IPS-15b (cell line): ENCODE measurements at regions not wholly inside any gene's neighbourhood (a gene's known extent, or its start where the extent isn't known, plus 50 kb on each side); places are given as distances from the start of the nearest gene placed in this dataset.

Source experiments
- H3K27me3 ChIP-seq: one replicate; pipeline ENCODE4 v1.6.1; 2013; ENCODE audit warnings: low read length; ENCODE audit not compliant: control insufficient read depth, insufficient read depth
- H3K36me3 ChIP-seq: one replicate; pipeline ENCODE4 v1.6.1; 2013; ENCODE audit warnings: low read length; ENCODE audit not compliant: control insufficient read depth, insufficient read depth
- H3K4me1 ChIP-seq: one replicate; pipeline ENCODE4 v1.6.1; 2013; ENCODE audit warnings: mild to moderate bottlenecking, low read length; ENCODE audit not compliant: control insufficient read depth, insufficient read depth
- H3K4me3 ChIP-seq: one replicate; pipeline ENCODE4 v1.5.1; 2013; ENCODE audit warnings: low read depth, low read length
- H3K9ac ChIP-seq: one replicate; pipeline ENCODE4 v1.6.1; 2013; ENCODE audit warnings: low read depth, mild to moderate bottlenecking, low read length
- H3K9me3 ChIP-seq: one replicate; pipeline ENCODE4 v1.6.1; 2013; ENCODE audit warnings: mild to moderate bottlenecking, low read length; ENCODE audit not compliant: control insufficient read depth, insufficient read depth

DNA sequence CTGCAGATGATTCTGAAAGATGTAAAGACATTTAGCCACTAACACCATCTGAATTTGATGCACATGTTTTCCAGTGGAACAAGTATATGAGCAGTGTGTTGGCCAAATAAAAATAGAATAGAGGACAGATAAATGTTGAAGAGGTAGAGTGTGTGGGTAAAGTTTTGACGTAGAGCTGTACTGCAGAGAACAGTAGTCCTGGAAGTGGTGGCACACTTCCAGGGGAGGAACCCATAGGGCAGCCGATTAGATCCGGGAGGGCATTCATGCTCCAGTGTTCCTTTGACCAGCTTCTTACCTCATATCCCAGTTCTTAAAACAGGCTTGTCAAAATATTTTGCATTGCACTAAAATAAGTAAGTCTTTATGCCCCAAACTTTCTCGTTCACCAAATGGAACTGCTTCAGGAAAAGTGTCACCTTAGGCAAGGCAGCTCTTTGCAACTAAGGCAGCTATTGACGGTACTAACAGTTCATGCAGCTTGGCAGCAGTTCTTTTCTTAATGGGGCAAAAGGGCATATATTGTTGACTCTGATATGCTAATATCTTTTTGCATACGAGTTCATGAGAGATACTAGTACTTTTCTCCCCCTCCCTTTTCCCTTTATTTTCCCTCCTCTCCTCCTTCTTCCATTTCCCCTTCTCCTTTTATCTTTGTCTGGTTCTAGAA lies 429.3 kb upstream of the AZI2 start:
- Histone ChIP-seq H3K36me3 (no peaks in the 10 kb centered on the region), H3K9ac (no peak overlapping the region), H3K4me1 (no peaks in the 10 kb centered on the region), H3K27me3 (no peaks in the 10 kb centered on the region), H3K9me3 (no peaks in the 10 kb centered on the region), H3K4me3 (no peak overlapping the region)

DNA sequence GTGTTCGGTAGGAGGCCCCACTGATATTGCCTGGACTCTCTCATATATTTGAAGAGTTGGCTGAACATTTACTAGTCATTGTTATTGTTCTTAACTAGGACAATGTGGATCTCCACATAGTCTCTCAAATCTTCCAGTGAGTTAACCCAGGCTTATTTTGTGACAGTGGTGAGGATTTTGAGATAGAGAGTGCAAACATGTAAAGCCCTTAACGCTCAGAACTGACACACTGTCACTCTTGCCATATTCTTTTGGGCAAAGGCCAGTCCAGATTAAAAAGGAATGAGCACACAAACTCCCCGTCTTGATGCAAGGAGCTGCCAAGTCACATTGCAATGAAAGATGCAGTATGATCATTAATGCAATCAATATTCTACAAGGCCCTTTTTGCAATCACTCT lies 431.9 kb upstream of the AZI2 start:
- Histone ChIP-seq H3K27me3 (no peaks in the 10 kb centered on the region), H3K9ac (no peak overlapping the region), H3K4me1 (no peaks in the 10 kb centered on the region), H3K9me3 (no peaks in the 10 kb centered on the region), H3K4me3 (no peak overlapping the region), H3K36me3 (no peaks in the 10 kb centered on the region)

DNA sequence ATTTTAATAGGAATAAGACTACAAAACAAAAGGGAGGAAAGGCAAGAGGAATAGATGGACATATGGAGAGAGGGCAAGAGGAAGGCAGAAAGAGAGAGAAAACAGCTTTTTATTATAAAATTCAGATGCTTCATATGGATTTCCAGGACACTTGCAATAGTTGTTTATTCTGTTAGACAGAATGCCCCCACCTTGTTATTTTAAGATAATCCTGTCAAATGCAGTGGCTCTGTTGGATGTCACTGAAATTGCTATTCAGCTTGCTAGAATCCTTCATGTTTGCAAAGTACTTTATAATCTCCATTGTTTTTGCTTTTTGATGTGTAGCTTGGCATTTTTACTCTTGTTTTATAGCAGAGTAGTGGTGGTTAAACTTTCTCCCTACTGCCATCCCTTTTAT lies 432.4 kb upstream of the AZI2 start:
- no peaks in the 10 kb centered on the region for H3K9me3 ChIP-seq
- H3K4me1 ChIP-seq: no peaks in the 10 kb centered on the region
- no peaks in the 10 kb centered on the region for H3K36me3 ChIP-seq
- no peak overlapping the region for H3K9ac ChIP-seq
- no peak overlapping the region for H3K4me3 ChIP-seq
- H3K27me3 ChIP-seq: no peaks in the 10 kb centered on the region

DNA sequence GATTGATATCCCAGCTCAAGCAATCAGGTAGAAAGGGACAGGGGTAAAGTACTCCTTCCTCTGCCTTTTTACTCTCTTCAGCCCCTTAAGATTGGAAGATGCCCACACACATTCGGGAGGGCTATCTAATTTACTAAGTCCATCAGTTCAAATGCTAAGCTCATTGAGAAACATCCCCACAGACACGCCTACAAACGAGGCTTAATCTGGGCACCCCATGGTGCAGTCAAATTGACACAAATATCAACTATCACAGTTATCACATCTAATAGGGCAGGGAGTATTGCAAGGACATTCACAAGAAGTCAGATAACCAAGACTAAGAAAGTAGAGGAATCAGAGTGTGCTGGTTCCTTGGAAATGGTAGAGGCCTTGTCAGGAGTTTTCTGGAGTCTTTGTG lies 437.8 kb upstream of the AZI2 start:
- Histone ChIP-seq H3K4me3 (no peak overlapping the region), H3K9me3 (no peaks in the 10 kb centered on the region), H3K36me3 (no peaks in the 10 kb centered on the region), H3K4me1 (no peaks in the 10 kb centered on the region), H3K9ac (no peak overlapping the region), H3K27me3 (no peaks in the 10 kb centered on the region)

DNA sequence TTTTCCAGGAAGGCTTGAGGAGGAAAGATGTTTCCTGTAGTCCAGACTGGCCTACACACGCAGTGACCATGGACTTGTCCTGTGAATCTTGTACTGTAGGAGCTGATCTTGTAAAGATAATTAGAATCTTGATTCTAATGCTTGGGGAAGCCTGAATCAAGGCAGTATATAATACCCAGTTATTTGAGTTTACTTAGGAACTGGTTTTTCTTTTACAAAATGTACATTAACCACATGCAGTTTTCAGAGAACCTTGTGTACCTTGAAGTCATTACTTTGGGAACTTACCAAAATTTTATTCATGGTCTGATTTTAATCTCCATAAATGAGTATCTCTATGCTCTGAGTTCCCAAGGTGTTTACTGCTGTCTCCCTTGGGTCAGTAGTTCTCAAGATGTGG lies 439.9 kb upstream of the AZI2 start:
- no peak overlapping the region for H3K4me3 ChIP-seq
- H3K9me3 ChIP-seq: no peaks in the 10 kb centered on the region
- H3K4me1 ChIP-seq: no peaks in the 10 kb centered on the region
- H3K9ac ChIP-seq: no peak overlapping the region
- H3K36me3 ChIP-seq: no peaks in the 10 kb centered on the region
- H3K27me3 ChIP-seq: no peaks in the 10 kb centered on the region

DNA sequence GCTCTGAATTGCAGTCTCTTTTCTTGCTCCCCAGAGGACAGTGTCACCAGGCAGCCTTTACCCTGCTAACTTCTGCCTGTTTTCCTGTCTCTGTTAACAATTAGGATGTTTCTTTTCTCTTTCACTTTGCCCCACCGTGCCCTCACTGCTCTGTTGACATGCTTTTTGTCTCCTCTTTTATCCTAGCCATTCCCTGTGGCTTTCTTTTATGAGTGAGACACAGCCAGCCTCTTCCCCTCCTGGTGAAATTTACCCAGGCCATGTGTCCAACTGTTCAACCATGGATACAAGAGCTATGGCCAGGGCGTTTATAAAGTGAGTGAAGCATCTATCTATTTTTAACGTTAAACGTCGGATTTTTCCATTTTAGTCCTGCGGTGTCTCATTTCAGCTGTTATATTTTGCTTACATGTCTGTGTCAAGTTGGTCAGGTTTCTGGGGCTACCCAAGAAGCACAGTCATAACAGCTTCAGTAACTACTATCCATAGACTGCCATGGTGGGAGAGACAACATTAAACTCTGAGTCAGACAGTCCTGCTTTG lies 443.2 kb upstream of the AZI2 start:
- no peaks in the 10 kb centered on the region for H3K27me3 ChIP-seq
- H3K4me1 ChIP-seq: no peaks in the 10 kb centered on the region
- H3K36me3 ChIP-seq: no peaks in the 10 kb centered on the region
- H3K9ac ChIP-seq: no peak overlapping the region
- H3K9me3 ChIP-seq: no peaks in the 10 kb centered on the region
- no peak overlapping the region for H3K4me3 ChIP-seq

DNA sequence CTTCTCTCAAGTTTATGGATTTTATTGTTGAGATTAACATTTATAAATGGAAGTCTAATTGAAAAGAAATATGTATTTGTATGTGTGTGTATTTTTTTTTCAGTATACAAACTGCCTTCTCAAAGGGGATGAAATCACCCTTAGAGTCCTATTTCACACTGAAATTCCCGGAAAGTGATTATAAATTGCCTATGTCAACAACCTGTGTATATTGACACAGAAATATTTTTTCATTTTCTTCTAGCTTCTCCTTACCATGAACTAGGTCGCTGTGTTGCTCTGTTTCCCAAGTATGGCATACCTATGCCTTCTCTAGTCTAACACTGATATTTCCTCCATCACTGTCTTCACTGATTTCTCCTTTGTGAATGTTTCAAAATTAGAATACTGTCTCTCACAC lies 444.0 kb upstream of the AZI2 start:
- H3K9ac ChIP-seq: no peak overlapping the region
- no peaks in the 10 kb centered on the region for H3K27me3 ChIP-seq
- H3K36me3 ChIP-seq: no peaks in the 10 kb centered on the region

DNA sequence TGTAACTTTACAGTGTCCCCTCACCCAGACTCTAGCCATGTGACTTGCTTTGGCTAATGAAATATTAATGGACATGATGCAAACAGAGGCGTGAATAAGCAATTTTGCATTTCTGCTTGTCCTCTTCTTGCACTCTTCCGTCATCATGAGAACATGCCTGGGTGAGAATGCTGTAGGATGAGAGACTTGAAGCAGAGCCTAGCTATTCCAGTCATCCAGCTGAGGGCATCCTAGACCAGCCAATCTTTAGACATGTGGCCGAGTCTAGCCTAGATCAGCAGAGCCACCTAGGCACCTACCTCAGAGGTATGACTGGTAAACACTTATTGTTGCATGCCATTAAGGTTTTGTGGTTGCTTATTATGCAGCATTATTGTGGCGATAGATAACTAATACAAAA lies 450.5 kb upstream of the AZI2 start:
- H3K9ac ChIP-seq: no peak overlapping the region
- H3K4me3 ChIP-seq: no peak overlapping the region
- H3K27me3 ChIP-seq: no peaks in the 10 kb centered on the region
- H3K36me3 ChIP-seq: no peaks in the 10 kb centered on the region
- no peaks in the 10 kb centered on the region for H3K4me1 ChIP-seq
- H3K9me3 ChIP-seq: no peaks in the 10 kb centered on the region

More for the DNA sequence above, 444.0 kb upstream of the AZI2 start:
- Histone ChIP-seq H3K9me3 (no peaks in the 10 kb centered on the region), H3K4me1 (no peaks in the 10 kb centered on the region), H3K4me3 (no peak overlapping the region)

DNA sequence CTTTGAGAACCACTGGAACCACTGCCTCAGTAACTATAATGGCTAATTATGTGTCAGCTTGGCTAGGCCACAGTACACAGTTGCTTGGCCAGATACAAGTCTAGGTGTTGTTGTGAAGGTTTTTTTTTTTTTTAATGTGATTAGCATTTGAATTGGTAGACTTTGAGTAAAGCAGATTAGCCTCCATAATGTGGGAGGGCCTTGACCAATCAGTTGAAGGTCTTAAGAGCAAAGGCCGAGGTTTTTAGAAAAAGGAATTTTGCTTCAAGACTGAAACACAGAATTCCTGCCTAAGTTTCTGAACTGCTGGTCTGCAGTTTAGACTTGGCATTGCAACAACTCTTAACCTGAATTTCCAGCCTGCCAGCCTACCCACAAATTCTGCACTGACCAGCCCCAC lies 451.6 kb upstream of the AZI2 start:
- no peaks in the 10 kb centered on the region for H3K9me3 ChIP-seq
- no peaks in the 10 kb centered on the region for H3K27me3 ChIP-seq
- H3K4me3 ChIP-seq: no peak overlapping the region
- H3K4me1 ChIP-seq: no peaks in the 10 kb centered on the region
- H3K36me3 ChIP-seq: no peaks in the 10 kb centered on the region
- no peak overlapping the region for H3K9ac ChIP-seq

DNA sequence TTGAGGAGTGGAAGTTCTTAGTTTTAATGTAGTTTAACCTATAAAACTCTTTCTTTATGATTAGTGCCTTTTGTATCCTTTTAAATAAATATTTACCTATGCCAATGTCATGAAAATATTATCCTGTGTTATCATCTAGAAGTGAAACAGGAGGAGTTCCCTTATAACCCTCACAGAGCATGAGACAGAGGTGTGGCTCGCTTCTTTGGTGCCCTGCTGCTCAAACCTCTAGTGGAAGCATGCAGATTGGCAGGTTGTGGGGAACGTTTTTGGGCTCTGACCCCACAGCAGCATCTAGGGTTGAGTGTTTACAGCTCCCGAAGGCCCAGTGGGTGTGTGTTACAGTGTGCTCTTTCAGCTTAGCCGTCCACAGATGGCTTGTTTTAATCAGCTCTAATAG lies 459.4 kb upstream of the AZI2 start:
- H3K4me3 ChIP-seq: no peak overlapping the region
- no peaks in the 10 kb centered on the region for H3K4me1 ChIP-seq
- H3K36me3 ChIP-seq: no peaks in the 10 kb centered on the region
- no peak overlapping the region for H3K9ac ChIP-seq
- no peaks in the 10 kb centered on the region for H3K9me3 ChIP-seq
- no peaks in the 10 kb centered on the region for H3K27me3 ChIP-seq

DNA sequence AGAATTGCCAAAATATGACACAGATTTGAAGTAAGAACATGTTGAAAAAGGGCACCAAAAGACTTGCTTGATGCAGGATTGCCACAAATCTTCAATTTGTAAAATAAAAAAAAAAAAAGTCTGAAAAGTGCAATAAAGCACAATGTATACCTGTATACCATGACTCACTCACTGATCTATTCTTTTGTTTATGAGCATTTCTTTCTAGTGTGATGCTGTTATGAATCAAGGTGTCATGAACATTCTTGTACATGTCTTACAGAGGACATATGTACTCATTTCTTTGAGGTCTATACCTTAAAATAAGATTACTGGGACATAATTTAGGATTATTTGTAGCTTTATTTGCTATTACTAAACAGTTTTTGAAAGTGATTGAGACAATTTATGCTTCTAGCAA lies 464.9 kb upstream of the RBMS3 start:
- Histone ChIP-seq H3K4me3 (no peak overlapping the region), H3K9ac (no peak overlapping the region), H3K36me3 (no peaks in the 10 kb centered on the region), H3K9me3 (no peaks in the 10 kb centered on the region), H3K27me3 (no peaks in the 10 kb centered on the region), H3K4me1 (no peaks in the 10 kb centered on the region)

DNA sequence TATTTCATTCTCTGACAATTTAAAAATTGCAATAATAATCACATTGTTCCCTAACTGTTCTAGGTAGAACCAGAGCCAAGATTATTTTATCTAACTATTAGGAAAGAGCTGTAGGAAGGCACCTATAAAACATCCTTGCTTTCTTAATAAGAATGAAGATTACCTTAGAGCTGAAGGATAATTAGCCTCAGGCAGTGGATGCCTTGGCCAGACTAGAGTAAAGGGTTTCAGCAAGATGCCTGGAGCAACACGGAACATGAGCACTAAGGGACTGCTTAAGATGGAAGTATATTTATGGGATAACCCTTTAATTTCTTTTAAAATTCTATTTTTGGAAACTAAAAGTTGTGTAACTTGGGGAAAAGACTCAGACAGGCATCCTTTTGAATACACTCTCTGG lies 456.6 kb upstream of the RBMS3 start:
- H3K27me3 ChIP-seq: no peaks in the 10 kb centered on the region
- no peaks in the 10 kb centered on the region for H3K4me1 ChIP-seq
- no peak overlapping the region for H3K9ac ChIP-seq
- H3K36me3 ChIP-seq: no peaks in the 10 kb centered on the region
- no peaks in the 10 kb centered on the region for H3K9me3 ChIP-seq
- H3K4me3 ChIP-seq: no peak overlapping the region
